Upper lobe of left lung (tissue), 6 donors: ENCODE measurements at regions not wholly inside any gene's neighbourhood (a gene's known extent, or its start where the extent isn't known, plus 50 kb on each side); places are given as distances from the start of the nearest gene placed in this dataset.

Source experiments
- ATAC-seq, 2 donors: fragments of 200-7000 bp; cut with Tn5 transposase; one replicate each; pipeline ENCODE4 v1.9.1; 2022; ENCODE audit warnings: mild to moderate bottlenecking in 2 of 2, moderate library complexity in 2 of 2; ENCODE audit not compliant: low FRiP score in 2 of 2
- DNase-seq, 2 donors: peaks; one replicate each; pipeline ENCODE4 v3.0.0-alpha.2; 2019 to 2020
- H3K27ac ChIP-seq, 4 donors: fragments of 200-600 bp; sonication (generic); one replicate each; pipeline ENCODE4 v1.5.1; 2016 to 2019
- H3K27me3 ChIP-seq, 4 donors: fragments of 200-600 bp; sonication (generic); one replicate each; pipeline ENCODE4 v1.5.1; 2017 to 2019
- H3K36me3 ChIP-seq, 4 donors: fragments of 200-600 bp; sonication (generic); one replicate each; pipeline ENCODE4 v1.5.1; 2016 to 2019
- H3K4me1 ChIP-seq, 4 donors: fragments of 200-600 bp; sonication (generic); one replicate each; pipeline ENCODE4 v1.5.1; 2018 to 2019
- H3K4me3 ChIP-seq, 4 donors: fragments of 200-600 bp; sonication (generic); one replicate each; pipeline ENCODE4 v1.5.1; 2017 to 2019; ENCODE audit warnings: mild to moderate bottlenecking in 2 of 4, moderate library complexity in 1 of 4
- H3K9me3 ChIP-seq, 4 donors: fragments of 200-600 bp; sonication (generic); one replicate each; pipeline ENCODE4 v1.5.1; 2018 to 2019
- CTCF ChIP-seq, 6 experiments: fragments of 450-650 bp in 4 of 6; fragments of 200-600 bp in 2 of 6; sonication (generic) in 2 of 6; IDR thresholded peaks; one replicate each; pipeline ENCODE4 v1.5.1; 2016 to 2019; ENCODE audit warnings: antibody characterized with exemption in 6 of 6
- EP300 ChIP-seq, 4 donors: sonication (generic); formaldehyde crosslinking; IDR thresholded peaks; one replicate each; pipeline ENCODE4 v1.5.1; 2017; ENCODE audit warnings: antibody characterized with exemption in 4 of 4, control low read depth in 2 of 4
- POLR2A ChIP-seq, 4 donors: fragments of 450-650 bp; IDR thresholded peaks; one replicate each; pipeline ENCODE4 v1.5.1; 2016 to 2017; ENCODE audit warnings: antibody characterized with exemption in 4 of 4, mild to moderate bottlenecking in 2 of 4
- POLR2AphosphoS5 ChIP-seq, 2 donors: sonication (generic); formaldehyde crosslinking; IDR thresholded peaks; one replicate each; pipeline ENCODE4 v1.5.1; 2017; ENCODE audit warnings: antibody characterized with exemption in 2 of 2
- WGBS, 2 donors: methylation state at CpG; one replicate each; pipeline ENCODE4 v1.1.5; 2017 to 2018; 5-methylcytosine and 5-hydroxymethylcytosine counted together
- donor health status: DM: no; HTN: no; CAD: no; lungs with moderate emphysema.
- donor health status: DM: no; HTN: yes; CAD: no; lungs with severe emphysema.

GRCh38 chr6:77361018-77361417 is 102.3 kb downstream of the HTR1B start:
- no peaks in the 10 kb centered on the region for H3K36me3 ChIP-seq
- H3K4me3 ChIP-seq: no peak overlapping the region
- H3K27ac ChIP-seq: no peak overlapping the region
- 95 to 97% methylated on average over 1 of the region's 1 CpG for WGBS, 2 donors
- ATAC-seq (no peak), DNase-seq (no peak)
- no peaks in the 10 kb centered on the region for H3K27me3 ChIP-seq
- no peaks in the 10 kb centered on the region for H3K4me1 ChIP-seq
- peaks cover 0 to 8% (median 0%) of the 10 kb centered on the region in 4 donors for H3K9me3 ChIP-seq
- TF ChIP-seq CTCF (IDR thresholded peaks at IDR 0.05): no peak
- no peak for TF ChIP-seq POLR2AphosphoS5 (IDR thresholded peaks at IDR 0.05)
- TF ChIP-seq POLR2A (IDR thresholded peaks at IDR 0.05): no peak
- TF ChIP-seq EP300 (IDR thresholded peaks at IDR 0.05): no peak

GRCh38 chr6:77356821-77357220 is 106.5 kb downstream of the HTR1B start:
- no peak for DNase-seq

DNA sequence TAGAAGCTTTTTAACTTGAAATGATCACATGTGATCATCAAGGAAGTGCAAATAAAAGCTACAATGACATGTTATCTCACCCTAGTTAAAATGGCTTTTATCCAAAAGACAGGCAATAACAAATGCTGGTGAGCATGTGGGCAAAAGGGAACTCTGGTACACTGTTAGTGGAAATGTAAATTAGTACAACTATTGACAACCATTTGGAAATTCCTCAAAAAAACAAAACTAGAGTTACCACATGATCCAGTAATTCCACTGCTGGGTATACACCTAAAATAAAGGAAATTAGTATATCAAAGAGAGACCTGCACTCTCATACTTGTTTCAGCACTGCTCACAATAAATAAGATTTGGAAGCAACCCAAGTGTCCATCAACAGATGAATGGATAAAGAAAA is 108.7 kb downstream of the HTR1B start:
- TF ChIP-seq CTCF (IDR thresholded peaks at IDR 0.05) (no peak), POLR2A (IDR thresholded peaks at IDR 0.05) (no peak), EP300 (IDR thresholded peaks at IDR 0.05) (no peak), POLR2AphosphoS5 (IDR thresholded peaks at IDR 0.05) (no peak)
- Histone ChIP-seq H3K4me3 (no peak overlapping the region), H3K27me3 (no peaks in the 10 kb centered on the region), H3K36me3 (no peaks in the 10 kb centered on the region), H3K27ac (no peak overlapping the region), H3K4me1 (no peaks in the 10 kb centered on the region), H3K9me3 (no peaks in the 10 kb centered on the region)
- ATAC-seq: no peak
- DNase-seq: no peak

More at GRCh38 chr6:77356821-77357220, 106.5 kb downstream of the HTR1B start:
- Histone ChIP-seq H3K27ac (no peak overlapping the region), H3K9me3 (no peaks in the 10 kb centered on the region), H3K27me3 (no peaks in the 10 kb centered on the region), H3K4me3 (no peak overlapping the region), H3K36me3 (no peaks in the 10 kb centered on the region), H3K4me1 (no peaks in the 10 kb centered on the region)
- TF ChIP-seq EP300 (IDR thresholded peaks at IDR 0.05) (no peak), POLR2AphosphoS5 (IDR thresholded peaks at IDR 0.05) (no peak), CTCF (IDR thresholded peaks at IDR 0.05) (no peak), POLR2A (IDR thresholded peaks at IDR 0.05) (no peak)
- no peak for ATAC-seq

GRCh38 chr6:77353129-77353528 is 110.2 kb downstream of the HTR1B start:
- no peak for DNase-seq
- Histone ChIP-seq H3K9me3 (no peaks in the 10 kb centered on the region), H3K27me3 (no peaks in the 10 kb centered on the region), H3K4me3 (no peak overlapping the region), H3K27ac (no peak overlapping the region), H3K36me3 (no peaks in the 10 kb centered on the region), H3K4me1 (no peaks in the 10 kb centered on the region)
- no peak for ATAC-seq
- no peak for TF ChIP-seq POLR2A (IDR thresholded peaks at IDR 0.05)
- TF ChIP-seq CTCF (IDR thresholded peaks at IDR 0.05): no peak
- TF ChIP-seq EP300 (IDR thresholded peaks at IDR 0.05): no peak
- no peak for TF ChIP-seq POLR2AphosphoS5 (IDR thresholded peaks at IDR 0.05)

DNA sequence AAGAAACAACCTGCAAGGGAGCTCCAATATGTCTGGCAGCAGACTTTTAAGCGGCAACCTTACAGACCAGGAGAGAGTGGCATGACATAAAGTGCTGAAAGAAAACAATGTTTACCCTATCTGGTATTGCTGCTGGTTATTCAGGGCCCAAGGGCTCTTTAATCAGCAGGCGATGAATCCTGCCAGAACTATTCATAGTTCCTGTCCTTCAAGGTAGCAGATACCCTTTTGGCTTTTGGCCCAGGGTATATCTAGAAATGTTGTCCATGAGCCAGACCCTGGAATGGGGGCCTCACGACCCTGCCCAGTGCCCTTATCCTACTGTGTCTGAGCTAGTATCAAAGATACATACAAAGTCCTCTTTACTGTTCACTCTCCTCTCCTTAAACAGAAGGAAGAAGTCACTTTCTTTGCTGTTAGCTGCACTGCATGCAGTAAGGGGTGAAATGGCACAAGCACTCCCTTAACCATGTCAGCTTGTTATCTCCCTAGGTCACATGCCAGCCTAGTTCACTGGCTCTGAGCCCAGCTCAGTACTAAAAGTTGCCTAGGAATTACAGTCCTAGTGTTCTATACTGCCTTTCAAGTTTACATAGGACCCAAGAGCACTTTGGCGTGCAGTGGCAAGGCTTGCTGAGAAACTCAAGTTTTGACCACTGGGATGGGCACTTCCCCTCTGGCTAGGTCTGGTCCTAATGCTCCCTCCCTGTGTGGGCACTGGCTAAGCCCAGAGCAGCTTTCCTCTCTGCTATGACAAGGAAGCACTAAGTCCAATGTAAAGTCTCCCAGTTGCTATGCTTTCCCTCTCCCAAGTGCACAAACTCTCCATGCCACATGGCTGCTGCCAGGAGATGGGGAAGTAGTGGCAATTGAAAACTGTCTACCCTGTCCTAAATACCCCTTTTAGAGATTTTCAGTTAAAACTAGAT is 122.0 kb downstream of the HTR1B start:
- Histone ChIP-seq H3K4me1 (peaks cover 0 to 4% (median 0%) of the 10 kb centered on the region in 4 donors), H3K27me3 (no peaks in the 10 kb centered on the region), H3K36me3 (no peaks in the 10 kb centered on the region), H3K4me3 (no peak overlapping the region), H3K9me3 (no peaks in the 10 kb centered on the region), H3K27ac (no peak overlapping the region)
- WGBS, 2 donors: 61 to 68% methylated on average over 3 to 4 of the region's 4 CpGs
- ATAC-seq: peak in 1 of 2 donors; percentile 72
- no peak for TF ChIP-seq CTCF (IDR thresholded peaks at IDR 0.05)
- TF ChIP-seq POLR2A (IDR thresholded peaks at IDR 0.05): no peak
- no peak for TF ChIP-seq POLR2AphosphoS5 (IDR thresholded peaks at IDR 0.05)
- no peak for TF ChIP-seq EP300 (IDR thresholded peaks at IDR 0.05)
- peak in 1 of 2 donors; percentile 34 for DNase-seq
